Pancreas (tissue), 10 donors: ENCODE measurements at regions not wholly inside any gene's neighbourhood (a gene's known extent, or its start where the extent isn't known, plus 50 kb on each side); places are given as distances from the start of the nearest gene placed in this dataset.

ENCODE experiments used
- ATAC-seq, 4 donors: fragments of 200-7000 bp; cut with Tn5 transposase; one replicate each; pipeline versions ENCODE4 v1.8.0 to v1.9.1; 2020; ENCODE audit warnings: mild to moderate bottlenecking in 4 of 4, moderate library complexity in 4 of 4
- DNase-seq, 6 donors: peaks; one replicate each; pipeline ENCODE4 v3.0.0-alpha.2; 2020
- FAIRE-seq: peaks from 2 replicates; lab custom pipeline; 2012; peaks lifted over from hg19 to GRCh38; lab: Jason Lieb, UNC
- H3K27ac ChIP-seq, 4 donors: fragments of 200-600 bp; sonication (generic); 1 replicate in 3 of 4; 2 replicates in 1 of 4; pipeline versions ENCODE4 v1.5.0 to v1.8.0; 2020
- H3K27me3 ChIP-seq, 4 donors: fragments of 200-600 bp; one replicate each; pipeline ENCODE4 v1.8.0; 2021
- H3K36me3 ChIP-seq, 3 donors: fragments of 200-600 bp; sonication (generic) in 1 of 3; one replicate each; pipeline versions ENCODE4 v1.5.0 to v1.8.0; 2020 to 2021
- H3K4me1 ChIP-seq, 3 donors: fragments of 200-600 bp; one replicate each; pipeline ENCODE4 v1.8.0; 2021
- H3K4me3 ChIP-seq, 4 donors: fragments of 200-600 bp; sonication (generic) in 2 of 4; one replicate each; pipeline versions ENCODE4 v1.5.0 to v1.8.0; 2020 to 2021
- H3K9me3 ChIP-seq, 4 donors: fragments of 200-600 bp; one replicate each; pipeline ENCODE4 v1.8.0; 2021
- CTCF ChIP-seq, 4 donors: fragments of 200-600 bp; sonication (generic) in 3 of 4; IDR thresholded peaks; one replicate each; pipeline versions ENCODE4 v1.5.0 to v1.8.0; 2021; ENCODE audit warnings: antibody characterized with exemption in 4 of 4
- WGBS, 2 donors: extraction: QIAGEN DNeasy Blood & Tissue Kit; methylation state at CpG; one replicate each; pipeline ENCODE4 v1.1.7; 2013; 5-methylcytosine and 5-hydroxymethylcytosine counted together
- intact Hi-C, 3 donors: fragments of 100-400 bp; cut with DNase I; formaldehyde crosslinking; loops; one replicate each; pipeline versions ENCODE4 v1.11.1 to v1.14.2; 2022
- donor health status: healthy with polysubstance abuse.
- donor health status: DM: no; HTN: no; CAD: no; lungs with moderate emphysema.
- donor health status: DM: no; HTN: no; CAD: no.
- donor health status: control.
- donor health status: control.
- donor health status: Bipolar disorder and iron deficiency.
- donor health status: DM: yes; HTN: yes; CAD: no.
- donor health status: DM: no; HTN: no; CAD: no.
- donor health status: DM: no; HTN: no; CAD: no.
- donor health status: DM: yes; HTN: yes; CAD: no.

DNA sequence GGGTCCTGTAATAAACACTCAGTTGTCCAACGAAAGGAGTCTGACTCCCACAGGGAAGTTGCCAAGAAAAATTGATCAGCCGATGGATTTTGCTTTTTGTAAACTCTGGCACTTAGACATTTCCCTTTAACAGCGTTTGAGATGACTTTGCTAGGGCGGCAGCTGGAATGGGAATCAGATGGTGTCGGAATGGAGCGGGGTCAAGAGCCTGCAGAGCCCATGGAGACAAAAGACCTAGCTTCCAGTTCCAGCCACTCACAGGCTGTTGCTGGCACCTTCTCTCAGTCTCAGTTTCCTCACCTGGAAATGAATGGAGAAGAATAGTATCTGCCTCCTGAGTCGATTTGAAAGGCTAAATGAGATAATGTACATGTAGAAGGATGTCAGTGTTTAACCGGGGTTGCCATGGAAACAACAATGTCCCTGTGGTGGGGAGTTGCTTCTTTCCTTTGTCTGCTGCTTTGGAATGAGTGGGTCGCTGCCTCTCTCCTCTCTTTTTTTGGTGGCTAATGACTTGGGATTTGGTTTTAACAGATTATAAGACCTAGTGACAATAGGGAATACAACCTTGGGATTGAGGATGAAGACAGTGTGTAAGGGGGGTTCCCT, 137.4 kb downstream of the GAS1 start:
- TF ChIP-seq CTCF (IDR thresholded peaks at IDR 0.05): no peak
- Histone ChIP-seq H3K4me3 (no peak overlapping the region), H3K4me1 (no peaks in the 10 kb centered on the region), H3K27ac (no peak overlapping the region), H3K36me3 (no peaks in the 10 kb centered on the region), H3K9me3 (no peaks in the 10 kb centered on the region), H3K27me3 (no peaks in the 10 kb centered on the region)
- no peak for ATAC-seq
- FAIRE-seq: no peak
- intact Hi-C loops: no loop called here
- no peak for DNase-seq
- 83 to 87% methylated on average over 9 of the region's 9 CpGs for WGBS, 2 donors

- Histone ChIP-seq H3K27me3 (no peaks in the 10 kb centered on the region), H3K4me3 (no peak overlapping the region), H3K27ac (no peak overlapping the region), H3K9me3 (no peaks in the 10 kb centered on the region), H3K36me3 (no peaks in the 10 kb centered on the region), H3K4me1 (no peaks in the 10 kb centered on the region)
- DNase-seq (no peak), ATAC-seq (no peak), FAIRE-seq (no peak)
- intact Hi-C loops: no loop called here
- WGBS, 2 donors: 82 to 88% methylated on average over 6 of the region's 6 CpGs
- no peak for TF ChIP-seq CTCF (IDR thresholded peaks at IDR 0.05)
Observed at GRCh38 chr9:86809151-86809550, 138.2 kb downstream of the GAS1 start.

DNA sequence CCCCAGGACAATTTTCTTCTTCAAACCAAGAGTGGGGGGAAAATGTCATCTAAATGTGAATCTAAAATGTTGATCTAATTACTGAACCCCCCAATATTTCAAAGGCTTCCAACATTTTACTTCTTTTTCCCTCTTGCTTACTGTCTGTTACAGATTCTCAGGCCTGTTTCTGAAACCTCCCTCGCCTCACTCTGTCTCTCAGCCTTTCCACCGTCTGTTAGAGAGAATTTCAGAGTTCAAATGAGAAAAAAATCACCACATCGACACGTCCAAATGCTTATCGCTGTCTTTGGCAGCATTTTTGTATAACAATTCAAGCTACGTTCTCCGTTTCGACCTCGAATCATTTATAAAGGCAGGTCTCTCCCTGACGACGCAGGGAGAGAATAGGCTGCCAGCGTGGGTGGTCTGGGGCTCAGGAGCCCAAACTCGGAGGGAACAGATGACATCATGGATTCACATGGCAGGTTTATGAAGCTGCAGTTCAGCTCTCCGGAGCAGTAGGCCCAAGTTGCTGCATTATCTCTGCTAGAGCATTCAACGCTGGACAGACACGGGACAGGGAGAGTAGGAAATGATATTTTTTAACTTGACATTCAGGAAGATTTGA, 139.8 kb downstream of the GAS1 start:
- H3K36me3 ChIP-seq: no peaks in the 10 kb centered on the region
- FAIRE-seq (no peak), ATAC-seq (no peak), DNase-seq (no peak)
- no peak overlapping the region for H3K27ac ChIP-seq
- no peak overlapping the region for H3K4me3 ChIP-seq
- TF ChIP-seq CTCF (IDR thresholded peaks at IDR 0.05): no peak
- no peaks in the 10 kb centered on the region for H3K9me3 ChIP-seq
- H3K4me1 ChIP-seq: no peaks in the 10 kb centered on the region
- no peaks in the 10 kb centered on the region for H3K27me3 ChIP-seq
- 66 to 77% methylated on average over 16 of the region's 16 CpGs for WGBS, 2 donors
- intact Hi-C loops: no loop called here

DNA sequence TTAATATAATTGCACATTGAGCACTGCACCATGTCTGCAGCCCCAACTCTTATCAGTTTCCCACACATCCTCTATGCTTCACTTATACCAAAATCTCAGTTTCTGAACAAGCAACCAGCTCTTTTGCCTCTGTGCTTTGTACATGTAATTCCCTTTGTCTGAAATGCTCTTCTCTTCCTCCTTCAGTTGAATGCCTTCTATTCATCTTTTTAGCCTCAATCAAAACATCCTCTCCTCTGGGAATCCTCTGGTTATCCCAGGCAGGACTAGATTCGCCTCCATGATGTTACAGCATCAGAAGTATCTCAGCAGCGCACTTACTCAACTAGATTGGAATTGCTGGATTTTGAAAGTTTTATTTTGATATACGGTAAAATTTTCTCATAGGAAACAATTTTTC, 143.3 kb downstream of the GAS1 start:
- FAIRE-seq (no peak), ATAC-seq (no peak), DNase-seq (no peak)
- Histone ChIP-seq H3K27ac (no peak overlapping the region), H3K9me3 (no peaks in the 10 kb centered on the region), H3K27me3 (no peaks in the 10 kb centered on the region), H3K4me1 (peaks cover 0 to 9% (median 0%) of the 10 kb centered on the region in 3 donors), H3K36me3 (no peaks in the 10 kb centered on the region), H3K4me3 (no peak overlapping the region)
- no peak for TF ChIP-seq CTCF (IDR thresholded peaks at IDR 0.05)
- intact Hi-C loops: no loop called here
- 89 to 94% methylated on average over 3 of the region's 3 CpGs for WGBS, 2 donors
